ENCODE measurements at regions not wholly inside any gene's neighbourhood (a gene's known extent, or its start where the extent isn't known, plus 50 kb on each side); places are given as distances from the start of the nearest gene placed in this dataset.

DNA sequence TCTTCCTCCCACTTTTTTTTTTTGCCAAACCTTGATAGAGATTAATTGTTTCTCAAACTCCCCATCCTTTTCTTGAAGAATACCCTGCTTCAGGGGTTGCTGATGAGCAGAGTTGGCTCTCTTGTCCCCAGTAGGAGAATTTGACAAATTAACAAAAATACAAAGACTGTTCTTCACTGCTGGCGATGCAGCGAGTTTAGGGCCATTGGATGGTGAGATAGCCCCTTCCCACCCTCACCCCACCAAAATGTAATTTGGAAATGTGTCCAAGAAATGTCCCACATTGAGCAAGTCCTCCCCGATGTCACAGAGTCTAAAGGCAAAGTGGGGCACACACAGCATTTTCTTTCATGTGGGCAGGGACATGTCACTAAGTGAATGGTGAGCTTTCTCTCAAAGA lies 136.0 kb upstream of the RARB start:
- no peaks in the 10 kb centered on the region for H3K36me3 Mint-ChIP-seq (ENCODE audit: low read depth)
- no peaks in the 10 kb centered on the region for H3K27me3 Mint-ChIP-seq
- POLR2A ChIA-PET, result no interaction called here
- no peak for ATAC-seq
- no peaks in the 10 kb centered on the region for H3K9me3 Mint-ChIP-seq
- TF ChIP-seq, protein P1, sequence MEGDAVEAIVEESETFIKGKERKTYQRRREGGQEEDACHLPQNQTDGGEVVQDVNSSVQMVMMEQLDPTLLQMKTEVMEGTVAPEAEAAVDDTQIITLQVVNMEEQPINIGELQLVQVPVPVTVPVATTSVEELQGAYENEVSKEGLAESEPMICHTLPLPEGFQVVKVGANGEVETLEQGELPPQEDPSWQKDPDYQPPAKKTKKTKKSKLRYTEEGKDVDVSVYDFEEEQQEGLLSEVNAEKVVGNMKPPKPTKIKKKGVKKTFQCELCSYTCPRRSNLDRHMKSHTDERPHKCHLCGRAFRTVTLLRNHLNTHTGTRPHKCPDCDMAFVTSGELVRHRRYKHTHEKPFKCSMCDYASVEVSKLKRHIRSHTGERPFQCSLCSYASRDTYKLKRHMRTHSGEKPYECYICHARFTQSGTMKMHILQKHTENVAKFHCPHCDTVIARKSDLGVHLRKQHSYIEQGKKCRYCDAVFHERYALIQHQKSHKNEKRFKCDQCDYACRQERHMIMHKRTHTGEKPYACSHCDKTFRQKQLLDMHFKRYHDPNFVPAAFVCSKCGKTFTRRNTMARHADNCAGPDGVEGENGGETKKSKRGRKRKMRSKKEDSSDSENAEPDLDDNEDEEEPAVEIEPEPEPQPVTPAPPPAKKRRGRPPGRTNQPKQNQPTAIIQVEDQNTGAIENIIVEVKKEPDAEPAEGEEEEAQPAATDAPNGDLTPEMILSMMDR (IDR thresholded peaks at IDR 0.05), result no peak
- DNase-seq, result no peak
- no peak overlapping the region for H3K4me3 Mint-ChIP-seq
- no peak overlapping the region for H3K27ac Mint-ChIP-seq
- no peaks in the 10 kb centered on the region for H3K4me1 Mint-ChIP-seq (ENCODE audit: low read depth)
- intact Hi-C loops (cut with micrococcal nuclease), result no loop called here
- CTCF ChIA-PET, result interaction anchor here (0.9 kb wide), 1 partner anchor 15 kb away, joined by 3 read pairs; no protein-coding TSS in a partner anchor

DNA sequence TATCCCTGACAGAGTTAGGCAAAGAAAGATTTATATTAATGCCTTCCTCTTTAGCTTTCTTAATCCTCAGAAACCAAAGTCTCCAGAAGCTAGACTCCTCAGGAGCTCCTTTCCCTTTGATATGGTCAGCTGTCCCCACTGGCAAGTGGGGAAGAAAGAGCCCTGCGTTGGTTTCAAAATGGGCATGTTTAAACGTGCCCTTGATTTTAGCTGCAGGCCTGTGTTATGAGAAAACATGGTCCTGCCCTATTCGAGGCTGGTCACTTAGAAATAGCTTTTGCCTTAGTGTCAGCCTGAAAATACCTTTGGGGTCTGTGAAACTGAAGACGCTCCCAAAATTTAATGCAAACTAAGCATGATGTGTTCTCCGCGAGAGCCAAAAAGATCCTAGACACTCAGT lies 135.5 kb upstream of the RARB start:
- no peak overlapping the region for H3K4me3 Mint-ChIP-seq
- intact Hi-C loops (cut with micrococcal nuclease), result no loop called here
- no peaks in the 10 kb centered on the region for H3K27me3 Mint-ChIP-seq
- POLR2A ChIA-PET, result no interaction called here
- ATAC-seq (no peak), DNase-seq (no peak)
- no peaks in the 10 kb centered on the region for H3K4me1 Mint-ChIP-seq (ENCODE audit: low read depth)
- TF ChIP-seq, protein P1 (IDR thresholded peaks at IDR 0.05), result no peak
- no peak overlapping the region for H3K27ac Mint-ChIP-seq
- no peaks in the 10 kb centered on the region for H3K9me3 Mint-ChIP-seq
- CTCF ChIA-PET, result interaction anchor here (0.6 to 0.9 kb wide), 2 partner anchors 16 to 772 kb away, joined by 3 read pairs; no protein-coding TSS in a partner anchor
- H3K36me3 Mint-ChIP-seq (ENCODE audit: low read depth), result no peaks in the 10 kb centered on the region

DNA sequence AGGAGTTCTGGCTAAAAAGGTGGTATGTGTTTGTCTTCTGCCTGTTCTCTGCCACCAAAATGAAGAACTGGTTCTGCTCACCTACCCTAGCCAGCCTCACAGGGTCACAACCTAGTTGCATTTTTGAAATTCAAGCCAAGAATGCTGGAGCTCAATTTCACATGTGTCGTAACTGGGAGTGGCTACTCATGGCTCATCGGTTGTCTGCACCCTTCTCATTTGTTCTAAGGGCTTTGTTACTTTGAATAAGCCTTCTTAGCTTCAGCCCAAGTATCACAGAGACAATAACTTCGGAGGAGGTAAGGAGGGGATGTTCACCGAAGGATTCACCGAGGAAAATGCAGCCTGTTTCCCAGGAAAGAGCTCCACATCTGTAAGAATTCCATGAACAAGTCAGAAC lies 134.3 kb upstream of the RARB start:
- TF ChIP-seq, protein P1 (IDR thresholded peaks at IDR 0.05), result no peak
- H3K4me1 Mint-ChIP-seq (ENCODE audit: low read depth), result no peaks in the 10 kb centered on the region
- no peak overlapping the region for H3K27ac Mint-ChIP-seq
- intact Hi-C loops (cut with micrococcal nuclease), result no loop called here
- CTCF ChIA-PET, result no interaction called here
- H3K9me3 Mint-ChIP-seq, result no peaks in the 10 kb centered on the region
- ATAC-seq (no peak), DNase-seq (no peak)
- no peak overlapping the region for H3K4me3 Mint-ChIP-seq
- POLR2A ChIA-PET, result no interaction called here
- H3K36me3 Mint-ChIP-seq (ENCODE audit: low read depth), result no peaks in the 10 kb centered on the region
- H3K27me3 Mint-ChIP-seq, result no peaks in the 10 kb centered on the region

DNA sequence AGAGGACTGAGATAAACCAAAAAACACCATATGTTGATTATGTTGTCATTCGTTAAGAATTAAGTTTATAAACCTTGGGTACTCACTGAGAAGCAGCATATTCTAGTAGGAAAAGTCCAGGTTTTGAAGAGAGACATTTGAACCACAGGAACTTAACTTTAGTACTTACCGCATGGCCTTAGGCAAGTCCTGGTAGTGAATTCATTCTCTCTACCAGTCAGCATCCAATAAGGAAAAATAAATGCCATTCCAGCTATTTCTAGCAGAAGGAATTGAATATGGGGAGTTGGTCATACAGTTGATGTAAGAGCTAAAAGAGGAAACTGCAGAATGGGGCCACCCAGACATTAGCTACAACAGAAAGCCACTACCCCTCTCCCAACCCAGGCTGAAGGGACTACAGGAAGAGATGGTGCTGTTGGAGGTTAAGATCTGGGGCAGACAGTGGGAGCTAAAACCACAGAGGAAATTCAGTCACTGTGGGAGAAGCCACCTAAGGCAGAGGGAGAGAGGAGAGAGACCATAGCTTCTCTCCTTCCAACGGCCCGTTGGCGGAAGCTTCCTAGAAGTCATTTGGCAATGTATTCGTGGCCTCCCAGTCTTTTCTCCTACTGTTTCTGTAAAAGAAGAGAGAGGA lies 133.8 kb upstream of the RARB start:
- Mint-ChIP-seq H3K36me3 (ENCODE audit: low read depth) (no peaks in the 10 kb centered on the region), H3K27me3 (no peaks in the 10 kb centered on the region), H3K4me1 (ENCODE audit: low read depth) (no peaks in the 10 kb centered on the region), H3K9me3 (no peaks in the 10 kb centered on the region), H3K4me3 (no peak overlapping the region), H3K27ac (no peak overlapping the region)
- intact Hi-C loops (cut with micrococcal nuclease), result no loop called here
- TF ChIP-seq, protein P1 (IDR thresholded peaks at IDR 0.05), result no peak
- ChIA-PET POLR2A (no interaction called here), CTCF (interaction anchor here (1.4 kb wide), 1 partner anchor 18 kb away, joined by 3 read pairs; no protein-coding TSS in a partner anchor)
- ATAC-seq (no peak), DNase-seq (no peak)

DNA sequence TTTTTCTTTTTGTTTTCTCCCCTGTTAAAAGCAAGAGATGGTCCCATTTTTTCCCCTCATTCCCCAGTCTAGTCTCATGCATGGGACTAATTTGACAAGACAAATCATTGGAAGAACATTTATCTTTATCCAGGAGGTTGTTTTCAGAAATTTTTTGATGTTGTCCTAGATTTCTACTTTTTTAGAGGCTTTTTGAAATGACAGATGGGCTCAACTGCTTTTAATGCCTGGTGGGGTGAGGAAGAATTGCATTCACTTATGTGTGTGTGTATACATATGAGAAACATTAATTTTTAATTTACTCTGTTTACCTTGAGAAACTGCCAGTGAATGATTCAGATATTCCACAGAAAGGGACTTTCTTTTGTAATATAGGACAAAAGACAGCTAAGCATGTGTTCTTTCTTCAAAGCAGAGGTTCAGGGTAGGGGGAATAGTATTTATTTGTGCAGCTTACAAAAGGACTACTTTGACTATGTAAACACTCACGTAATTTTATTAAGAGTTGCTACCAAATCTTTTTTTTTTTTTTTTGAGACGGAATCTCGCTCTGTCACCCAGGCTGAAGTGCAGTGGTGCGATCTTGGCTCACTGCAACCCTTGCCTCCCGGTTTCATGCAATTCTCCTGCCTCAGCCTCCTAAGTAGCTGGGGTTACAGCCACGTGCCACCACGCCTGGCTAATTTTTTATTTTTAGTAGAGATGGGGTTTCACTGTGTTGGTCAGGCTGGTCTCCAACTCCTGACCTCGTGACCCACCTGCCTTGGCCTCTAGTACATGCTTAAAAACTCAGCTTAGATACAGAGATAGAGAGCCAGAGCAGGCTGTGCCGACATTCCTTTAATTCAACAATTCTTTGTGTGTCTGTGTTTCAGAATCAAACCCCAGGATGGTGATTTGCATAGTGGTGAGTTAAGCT lies 130.1 kb upstream of the RARB start:
- CTCF ChIA-PET, result no interaction called here
- no peak overlapping the region for H3K4me3 Mint-ChIP-seq
- no peaks in the 10 kb centered on the region for H3K9me3 Mint-ChIP-seq
- no peak overlapping the region for H3K27ac Mint-ChIP-seq
- DNase-seq (no peak), ATAC-seq (no peak)
- no peaks in the 10 kb centered on the region for H3K4me1 Mint-ChIP-seq (ENCODE audit: low read depth)
- intact Hi-C loops (cut with micrococcal nuclease), result no loop called here
- TF ChIP-seq, protein P1 (IDR thresholded peaks at IDR 0.05), result no peak
- H3K27me3 Mint-ChIP-seq, result no peaks in the 10 kb centered on the region
- POLR2A ChIA-PET, result no interaction called here
- H3K36me3 Mint-ChIP-seq (ENCODE audit: low read depth), result no peaks in the 10 kb centered on the region

All from activated CD8-positive, alpha-beta T cell treated with anti-CD3 and anti-CD28 coated beads for 36 hours (primary cell).